ENCODE measurements at regions not wholly inside any gene's neighbourhood (a gene's known extent, or its start where the extent isn't known, plus 50 kb on each side); places are given as distances from the start of the nearest gene placed in this dataset.
"Not testable (repeated sequence)": the region's sequence is repeated elsewhere in the genome, so short reads cannot be mapped to it uniquely, and the experiment has no call there.

- no peak for DNase-seq (ENCODE audit: low spot score)
Measured at GRCh38 chr5:175347027-175347426, 97.0 kb downstream of the DRD1 start.

- peak; percentile 17 for DNase-seq (ENCODE audit: low spot score)
Measured at GRCh38 chr5:175344331-175345195, 99.4 kb downstream of the DRD1 start.

DNA sequence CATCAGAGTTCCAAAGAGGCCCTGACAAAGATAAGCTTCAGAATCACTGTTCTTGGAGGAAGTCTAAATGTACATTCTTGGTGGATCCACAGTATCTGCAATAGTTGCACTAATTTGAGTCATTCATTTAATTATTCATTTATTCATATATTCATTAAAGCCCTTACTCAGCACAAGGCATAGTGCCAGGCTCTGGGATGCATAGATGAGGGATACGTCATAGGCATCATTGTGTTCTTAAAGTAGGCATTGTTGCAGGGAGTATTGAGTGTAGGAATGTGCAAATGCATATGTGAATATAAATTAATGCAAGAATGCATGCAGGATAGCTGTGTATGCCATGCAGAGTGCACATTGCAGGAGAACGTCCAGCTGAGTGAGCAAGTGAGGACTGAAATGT is 100.7 kb downstream of the DRD1 start:
- DNase-seq (ENCODE audit: low spot score): no peak

DNA sequence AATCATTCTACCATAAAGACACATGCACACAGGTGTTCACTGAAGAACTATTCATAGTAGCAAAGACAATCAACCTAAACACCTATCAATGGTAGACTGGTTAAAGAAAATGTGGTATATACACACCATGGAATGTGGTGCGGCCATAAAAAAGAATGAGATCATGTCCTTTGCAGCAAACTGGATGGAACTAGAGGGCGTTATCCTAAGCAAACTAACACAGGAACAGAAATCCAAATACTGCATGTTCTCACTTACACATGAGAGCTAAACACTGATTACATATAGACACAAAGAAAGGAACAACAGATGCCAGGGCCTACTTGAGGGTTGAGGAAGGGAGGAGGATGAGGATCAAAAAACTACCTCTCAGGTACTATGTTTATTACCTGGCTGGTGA is 103.8 kb downstream of the DRD1 start:
- DNase-seq (ENCODE audit: low spot score): no peak

DNA sequence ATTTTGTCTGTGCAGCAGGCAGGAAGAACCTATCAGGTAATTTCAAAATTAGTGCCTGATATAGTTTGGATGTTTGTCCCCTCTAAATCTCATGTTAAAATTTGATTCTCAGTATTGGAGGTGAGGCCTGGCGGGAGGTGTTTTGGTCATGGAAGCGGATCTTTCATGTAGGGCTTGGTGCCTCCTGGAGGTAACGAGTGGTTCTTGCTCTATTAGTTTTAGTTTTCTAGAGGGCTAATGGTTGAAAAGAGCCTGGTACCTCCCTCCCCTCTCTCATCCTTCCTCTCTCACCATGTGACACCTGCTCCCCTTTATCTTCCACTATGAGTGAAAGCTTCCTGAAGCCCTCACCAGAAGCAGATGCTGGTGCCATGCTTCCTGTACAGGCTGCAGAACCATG is 106.3 kb downstream of the DRD1 start:
- DNase-seq (ENCODE audit: low spot score): no peak

- no peak for DNase-seq (ENCODE audit: low spot score)
Measured at GRCh38 chr5:175336781-175337180, 107.2 kb downstream of the DRD1 start.

GRCh38 chr5:175335691-175336090 is 108.3 kb downstream of the DRD1 start:
- no peak for DNase-seq (ENCODE audit: low spot score)

DNA sequence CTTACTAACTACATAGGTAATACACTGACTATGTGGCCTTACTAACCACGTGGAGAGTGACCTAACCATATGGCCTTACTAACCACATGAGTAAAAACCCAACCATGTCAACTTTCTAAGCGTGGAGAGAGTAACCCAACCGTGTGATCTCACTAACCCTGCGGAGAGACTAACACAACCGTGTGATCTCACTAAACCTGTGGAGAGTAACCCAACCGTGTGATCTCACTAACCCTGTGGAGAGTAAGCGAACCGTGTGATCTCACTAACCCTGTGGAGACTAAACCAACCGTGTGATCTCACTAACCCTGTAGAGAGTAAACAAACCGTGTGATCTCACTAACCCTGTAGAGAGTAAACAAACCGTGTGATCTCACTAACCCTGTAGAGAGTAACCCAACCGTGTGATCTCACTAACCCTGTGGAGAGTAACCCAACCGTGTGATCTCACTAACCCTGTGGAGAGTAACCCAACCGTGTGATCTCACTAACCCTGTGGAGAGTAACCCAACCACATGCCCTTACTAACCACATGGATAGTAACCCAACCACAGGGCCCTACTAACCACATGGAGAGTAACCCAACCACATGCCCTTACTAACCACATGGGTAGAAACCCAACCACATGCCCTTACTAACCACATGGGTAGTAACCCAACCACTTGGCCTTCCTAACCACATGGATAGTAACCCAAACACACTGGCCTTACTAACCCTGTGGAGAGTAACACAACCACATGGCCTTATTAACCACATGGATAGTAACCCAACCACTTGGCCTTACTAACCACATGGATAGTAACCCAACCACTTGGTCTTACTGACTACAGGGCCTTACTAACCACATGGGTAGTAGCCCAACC is 112.6 kb downstream of the DRD1 start:
- DNase-seq (ENCODE audit: low spot score): not testable (repeated sequence)

- no peak for DNase-seq (ENCODE audit: low spot score)
Measured at GRCh38 chr5:175329976-175330375, 114.0 kb downstream of the DRD1 start.

GRCh38 chr5:175328687-175329086 is 115.3 kb downstream of the DRD1 start:
- DNase-seq (ENCODE audit: low spot score): no peak

DNA sequence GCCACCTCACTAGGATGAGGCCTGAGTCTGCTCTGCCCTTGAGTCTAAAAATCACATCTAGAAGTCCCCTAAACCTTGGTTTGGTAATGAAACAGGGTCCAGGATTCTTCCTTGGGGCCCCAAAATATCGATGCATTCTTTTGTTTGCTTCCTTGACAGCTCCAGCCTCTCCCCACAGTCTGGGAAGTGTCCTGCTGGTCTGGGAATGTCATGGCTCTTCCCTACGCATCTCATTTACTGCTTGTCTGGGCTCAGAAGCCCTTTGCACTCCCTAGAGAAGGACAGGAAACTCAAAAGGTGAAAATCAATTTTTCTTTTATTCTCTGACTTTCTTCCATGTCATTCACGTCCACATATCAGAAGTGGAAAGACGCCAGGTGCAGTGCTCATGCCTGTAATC is 115.8 kb downstream of the DRD1 start:
- DNase-seq (ENCODE audit: low spot score): no peak

DNA sequence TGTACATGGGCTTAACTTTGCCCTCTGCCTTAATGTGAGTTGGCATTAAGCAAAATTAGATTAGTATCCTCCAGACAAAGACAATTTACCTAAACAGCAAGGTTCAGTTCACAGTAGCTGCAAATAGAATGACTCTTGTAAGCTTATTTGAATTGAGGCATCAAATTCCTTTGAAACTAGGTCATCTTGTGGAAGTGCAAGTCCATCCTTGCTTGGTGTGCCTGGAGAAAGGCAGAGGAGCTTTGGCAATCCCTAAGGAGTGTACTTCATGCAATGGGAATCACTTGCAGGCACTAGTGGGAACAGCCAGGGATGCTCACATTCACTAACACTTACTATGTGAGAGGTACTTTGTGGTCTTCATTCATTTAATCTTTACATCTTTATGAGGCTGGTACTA is 118.3 kb downstream of the DRD1 start:
- DNase-seq (ENCODE audit: low spot score): no peak

GRCh38 chr5:175321927-175322532 is 122.0 kb downstream of the DRD1 start:
- DNase-seq (ENCODE audit: low spot score): no peak

GRCh38 chr5:175319199-175319598 is 124.8 kb downstream of the DRD1 start:
- DNase-seq (ENCODE audit: low spot score): no peak

DNA sequence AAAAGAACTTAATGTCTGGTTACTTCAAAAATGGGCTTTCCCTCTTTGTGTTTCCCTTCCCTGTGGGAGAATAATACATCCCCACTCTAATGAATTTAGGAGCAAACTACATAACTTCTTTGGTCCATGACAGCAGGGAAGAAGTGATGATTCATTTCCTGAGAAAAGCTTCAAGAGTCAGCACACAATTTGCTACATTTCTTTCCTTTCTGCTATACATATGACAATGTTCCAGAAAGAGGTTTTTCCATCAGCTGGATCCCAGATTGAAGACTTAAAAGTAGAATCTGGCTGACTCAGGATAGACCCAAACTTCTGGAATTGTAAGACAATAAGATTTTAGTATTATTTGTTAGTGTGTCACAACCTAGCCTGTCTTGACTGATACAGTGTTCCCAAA is 126.1 kb downstream of the DRD1 start:
- DNase-seq (ENCODE audit: low spot score): no peak

- DNase-seq (ENCODE audit: low spot score): no peak
Measured at GRCh38 chr5:175309218-175309810, 134.7 kb downstream of the DRD1 start.

- no peak for DNase-seq (ENCODE audit: low spot score)
Measured at GRCh38 chr5:175308701-175309100, 135.3 kb downstream of the DRD1 start.

DNA sequence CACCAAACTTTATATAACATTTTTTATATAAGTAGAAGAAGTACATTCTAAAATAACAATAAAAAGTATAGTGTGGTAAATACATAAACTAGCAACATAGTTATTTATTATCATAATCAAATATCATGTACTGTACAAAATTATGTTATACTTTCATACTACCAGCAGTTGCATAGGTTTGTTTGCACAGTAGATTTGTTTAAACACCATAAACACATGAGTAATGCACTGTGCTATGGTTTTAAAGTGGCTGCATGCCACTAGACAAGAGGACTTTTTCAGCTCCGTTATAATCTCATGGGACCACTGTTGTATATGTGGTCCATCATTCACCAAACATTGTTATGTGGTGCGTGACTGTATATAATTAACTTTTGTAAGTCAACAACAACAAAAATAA is 137.6 kb downstream of the DRD1 start:
- no peak for DNase-seq (ENCODE audit: low spot score)

- DNase-seq (ENCODE audit: low spot score): no peak
Measured at GRCh38 chr5:175305251-175305650, 138.7 kb downstream of the DRD1 start.

GRCh38 chr5:175290379-175290778 is 153.6 kb downstream of the DRD1 start:
- no peak for DNase-seq (ENCODE audit: low spot score)

DNA sequence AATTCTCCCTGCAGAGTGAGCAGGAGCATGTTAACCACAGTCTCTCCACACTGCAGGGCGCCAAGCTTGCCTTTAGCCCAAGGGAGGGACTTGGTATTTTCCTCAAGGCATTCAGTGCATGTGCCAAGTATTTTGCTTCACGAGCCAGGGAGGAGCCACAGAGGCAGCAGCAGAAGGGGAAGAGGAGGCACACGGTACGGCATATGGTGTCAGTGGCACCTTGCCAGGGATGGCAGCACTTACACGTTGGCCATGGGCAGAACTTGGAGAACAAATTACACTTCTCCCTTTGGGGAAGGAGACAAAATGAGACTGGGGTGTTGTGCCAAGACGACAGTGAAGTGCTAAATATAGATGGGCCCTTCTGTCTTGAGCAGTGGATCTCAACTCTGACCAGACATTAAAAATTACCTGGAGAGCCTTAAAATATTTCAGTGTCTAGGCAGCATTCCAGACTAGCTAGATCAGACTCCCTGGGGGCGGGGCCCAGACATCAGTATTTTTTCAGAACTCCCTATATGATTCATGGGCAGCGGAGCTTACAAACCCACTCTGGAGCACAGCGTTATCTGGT is 155.8 kb downstream of the DRD1 start:
- DNase-seq (ENCODE audit: low spot score): no peak

GRCh38 chr5:175286981-175287380 is 157.0 kb downstream of the DRD1 start:
- DNase-seq (ENCODE audit: low spot score): no peak
